PC-3 (cell line): ENCODE measurements at regions not wholly inside any gene's neighbourhood (a gene's known extent, or its start where the extent isn't known, plus 50 kb on each side); places are given as distances from the start of the nearest gene placed in this dataset.

Source experiments
- ATAC-seq: fragments of 200-7000 bp; cut with Tn5 transposase; 2 replicates; pipeline ENCODE4 v1.9.1; 2020; ENCODE audit warnings: mild to moderate bottlenecking, moderate library complexity
- BruUV-seq: library from RNA; stranded (reverse); fragments of 400-500 nt; replicated peaks from 2 replicates; lab custom pipeline; 2021; lab: Mats Ljungman, UMichigan
- CTCF ChIA-PET: fragments of 300-600 bp; sonication (Branson Sonifier 250); formaldehyde crosslinking; loops from one replicate; lab custom pipeline; 2022; ENCODE audit warnings: antibody characterized with exemption; lab: Charles Lee
- POLR2A ChIA-PET: fragments of 300-600 bp; sonication (Branson Sonifier 250); formaldehyde crosslinking; loops from one replicate; lab custom pipeline; 2022; ENCODE audit warnings: antibody characterized with exemption; ENCODE audit not compliant: unreplicated experiment; lab: Charles Lee
- DNase-seq: peaks from one replicate; pipeline ENCODE4 v3.0.0-alpha.2; 2015
- H2AFZ ChIP-seq: fragments of 300-600 bp; sonication (generic); 2 replicates; pipeline ENCODE4 v1.6.0; 2016; ENCODE audit warnings: antibody characterized with exemption, low read length
- H3F3A ChIP-seq: fragments of 300-600 bp; sonication (generic); one replicate; pipeline ENCODE4 v1.6.0; 2017; ENCODE audit warnings: antibody characterized with exemption, low read length, control low read depth, mild to moderate bottlenecking; ENCODE audit not compliant: unreplicated experiment
- H3K27ac ChIP-seq: fragments of 300-600 bp; sonication (generic); 2 replicates; pipeline ENCODE4 v1.5.1; 2016; ENCODE audit warnings: mild to moderate bottlenecking, low read length
- H3K27me3 ChIP-seq: fragments of 300-600 bp; sonication (generic); 2 replicates; pipeline ENCODE4 v1.6.1; 2016; ENCODE audit warnings: low read length, mixed read lengths
- H3K36me3 ChIP-seq: fragments of 300-600 bp; sonication (generic); 2 replicates; pipeline ENCODE4 v1.6.1; 2016; ENCODE audit warnings: low read depth, mixed run types, low read length, mixed read lengths
- H3K4me1 ChIP-seq: fragments of 300-600 bp; sonication (generic); 2 replicates; pipeline ENCODE4 v1.5.1; 2016; ENCODE audit warnings: low read length; ENCODE audit not compliant: insufficient read depth
- H3K4me2 ChIP-seq: fragments of 300-600 bp; sonication (generic); 2 replicates; pipeline ENCODE4 v1.6.0; 2016; ENCODE audit warnings: low read length
- H3K4me3 ChIP-seq: fragments of 300-600 bp; sonication (generic); 2 replicates; pipeline ENCODE4 v1.5.1; 2016; ENCODE audit warnings: mild to moderate bottlenecking, low read length, mixed read lengths
- H3K79me2 ChIP-seq: fragments of 300-600 bp; sonication (generic); 2 replicates; pipeline ENCODE4 v1.6.1; 2017; ENCODE audit warnings: low read length, mixed read lengths
- H3K9ac ChIP-seq: fragments of 300-600 bp; sonication (generic); 2 replicates; pipeline ENCODE4 v1.6.0; 2016; ENCODE audit warnings: mild to moderate bottlenecking, low read length
- H3K9me2 ChIP-seq: fragments of 300-600 bp; sonication (generic); replicated peaks from 2 replicates; pipeline ENCODE4 v1.6.1; 2016; ENCODE audit warnings: mixed run types, low read length, mixed read lengths
- H3K9me3 ChIP-seq: fragments of 300-600 bp; sonication (generic); 2 replicates; pipeline ENCODE4 v1.6.1; 2016; ENCODE audit warnings: low read length, mixed read lengths
- H4K20me1 ChIP-seq: fragments of 300-600 bp; sonication (generic); 2 replicates; pipeline ENCODE4 v1.6.1; 2016; ENCODE audit warnings: low read length, mixed read lengths
- CTCF ChIP-seq: fragments of 300-600 bp; sonication (generic); conservative IDR thresholded peaks from 2 replicates; pipeline ENCODE4 v1.5.1; 2017; ENCODE audit warnings: antibody characterized with exemption, low read depth, mild to moderate bottlenecking, low read length
- EZH2 ChIP-seq: fragments of 300-600 bp; sonication (generic); IDR thresholded peaks from one replicate; pipeline ENCODE4 v1.6.1; 2017; ENCODE audit warnings: antibody characterized with exemption, mild to moderate bottlenecking, low read length; ENCODE audit not compliant: unreplicated experiment
- EZH2phosphoT487 ChIP-seq: fragments of 300-600 bp; sonication (generic); IDR thresholded peaks from 2 replicates; pipeline ENCODE4 v1.6.1; 2018; ENCODE audit warnings: mild to moderate bottlenecking, antibody characterized with exemption, low read length, borderline replicate concordance
- intact Hi-C: fragments of 100-400 bp; cut with micrococcal nuclease; formaldehyde crosslinking; loops from 2 replicates; pipeline ENCODE4 v1.9.0; 2023

- CTCF ChIA-PET = no interaction called here
- ATAC-seq = no peak
These were observed 1102.7 kb downstream of the TSN start for GRCh38 chr2:122858075-122858702.

DNA sequence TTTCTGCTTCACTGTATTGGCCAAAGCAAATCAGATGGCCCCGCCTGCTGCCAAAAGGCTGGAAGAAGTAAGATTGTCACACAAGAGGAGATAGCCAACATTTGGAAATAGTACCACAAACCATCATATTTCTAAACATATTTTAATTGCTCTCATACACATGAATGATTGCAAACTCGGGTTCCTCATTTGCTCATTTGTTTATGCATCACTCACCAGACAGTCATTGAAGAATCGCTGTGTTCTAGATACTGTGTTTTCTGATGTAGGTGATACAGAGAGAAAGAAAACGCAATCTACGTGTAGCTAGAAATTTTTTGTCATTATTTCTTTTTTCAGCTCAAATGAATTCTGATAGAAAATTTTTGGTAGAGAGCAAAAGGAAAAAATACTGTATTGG lies 1103.4 kb downstream of the TSN start:
- no peak overlapping the region for H3K4me3 ChIP-seq
- no peak overlapping the region for H3K27ac ChIP-seq
- POLR2A ChIA-PET = no interaction called here

More at GRCh38 chr2:122858075-122858702, 1102.7 kb downstream of the TSN start:
- TF ChIP-seq EZH2phosphoT487 = no peak
- no peak for TF ChIP-seq EZH2
- no peak for TF ChIP-seq CTCF
- H3K4me2 ChIP-seq = no peak overlapping the region
- no peaks in the 10 kb centered on the region for H3K9me2 ChIP-seq
- H2AFZ ChIP-seq = no peak overlapping the region
- peaks cover 18% of the 10 kb centered on the region for H3K4me1 ChIP-seq
- no TSS peak for BruUV-seq
- no peak overlapping the region for H3K9ac ChIP-seq
- no peak overlapping the region for H3K27ac ChIP-seq
- no peak overlapping the region for H3K4me3 ChIP-seq
- no peaks in the 10 kb centered on the region for H3K9me3 ChIP-seq
- POLR2A ChIA-PET = no interaction called here
- DNase-seq = no peak
- intact Hi-C loops = loop anchor here (5.0 to 10.0 kb wide), 3 partner anchors 239 to 657 kb away; no protein-coding TSS in a partner anchor
- H4K20me1 ChIP-seq = no peaks in the 10 kb centered on the region
- no peaks in the 10 kb centered on the region for H3F3A ChIP-seq
- H3K79me2 ChIP-seq = no peaks in the 10 kb centered on the region
- no peaks in the 10 kb centered on the region for H3K36me3 ChIP-seq
- no peaks in the 10 kb centered on the region for H3K27me3 ChIP-seq

More for the DNA sequence above, 1103.4 kb downstream of the TSN start:
- BruUV-seq = no TSS peak
- Histone ChIP-seq H2AFZ (no peak overlapping the region), H3K9ac (no peak overlapping the region), H3K36me3 (no peaks in the 10 kb centered on the region), H3F3A (no peaks in the 10 kb centered on the region), H4K20me1 (no peaks in the 10 kb centered on the region), H3K4me2 (no peak overlapping the region), H3K4me1 (peaks cover 14% of the 10 kb centered on the region), H3K79me2 (no peaks in the 10 kb centered on the region), H3K9me3 (no peaks in the 10 kb centered on the region), H3K9me2 (no peaks in the 10 kb centered on the region), H3K27me3 (no peaks in the 10 kb centered on the region)
- CTCF ChIA-PET = no interaction called here
- intact Hi-C loops = loop anchor here (5.0 to 10.0 kb wide), 3 partner anchors 238 to 656 kb away; no protein-coding TSS in a partner anchor
- DNase-seq (no peak), ATAC-seq (no peak)
- no peak for TF ChIP-seq EZH2phosphoT487
- no peak for TF ChIP-seq EZH2
- no peak for TF ChIP-seq CTCF
